GDM1 (cell line): ENCODE measurements at regions not wholly inside any gene's neighbourhood (a gene's known extent, or its start where the extent isn't known, plus 50 kb on each side); places are given as distances from the start of the nearest gene placed in this dataset.
"Not testable (repeated sequence)": the region's sequence is repeated elsewhere in the genome, so short reads cannot be mapped to it uniquely, and the experiment has no call there.

ENCODE experiments used
- DNase-seq: peaks from one replicate; lab custom pipeline; 2025; lab: John Stamatoyannopoulos, UW

- no peak for DNase-seq
Observed at GRCh38 chr2:144833075-144833637, 313.2 kb upstream of the ZEB2 start.

GRCh38 chr2:144832048-144832447, 312.1 kb upstream of the ZEB2 start:
- DNase-seq, result no peak

- DNase-seq, result no peak
Observed at GRCh38 chr2:144830543-144830942, 310.6 kb upstream of the ZEB2 start.

- no peak for DNase-seq
Observed at GRCh38 chr2:144827404-144827803, 307.5 kb upstream of the ZEB2 start.

- no peak for DNase-seq
Observed at GRCh38 chr2:144826105-144826504, 306.2 kb upstream of the ZEB2 start.

- DNase-seq, result no peak
Observed at GRCh38 chr2:144825331-144826020, 305.6 kb upstream of the ZEB2 start.

GRCh38 chr2:144824306-144825080, 304.6 kb upstream of the ZEB2 start:
- no peak for DNase-seq

GRCh38 chr2:144822966-144823365, 303.0 kb upstream of the ZEB2 start:
- no peak for DNase-seq

GRCh38 chr2:144812288-144812687, 292.4 kb upstream of the ZEB2 start:
- DNase-seq, result no peak

GRCh38 chr2:144801766-144802165, 281.8 kb upstream of the ZEB2 start:
- DNase-seq, result no peak

GRCh38 chr2:144801325-144801724, 281.4 kb upstream of the ZEB2 start:
- DNase-seq, result no peak

GRCh38 chr2:144798989-144799388, 279.1 kb upstream of the ZEB2 start:
- DNase-seq, result no peak

GRCh38 chr2:144798034-144798433, 278.1 kb upstream of the ZEB2 start:
- no peak for DNase-seq

- DNase-seq, result no peak
Observed at GRCh38 chr2:144796936-144797335, 277.0 kb upstream of the ZEB2 start.

GRCh38 chr2:144796164-144796563, 276.2 kb upstream of the ZEB2 start:
- DNase-seq, result no peak

- DNase-seq, result no peak
Observed at GRCh38 chr2:144785253-144785652, 265.3 kb upstream of the ZEB2 start.

- DNase-seq, result no peak
Observed at GRCh38 chr2:144780983-144781382, 261.1 kb upstream of the ZEB2 start.

- no peak for DNase-seq
Observed at GRCh38 chr2:144776766-144777165, 256.8 kb upstream of the ZEB2 start.

GRCh38 chr2:144774809-144775208, 254.9 kb upstream of the ZEB2 start:
- no peak for DNase-seq

- DNase-seq, result no peak
Observed at GRCh38 chr2:144771348-144771747, 251.4 kb upstream of the ZEB2 start.

- no peak for DNase-seq
Observed at GRCh38 chr2:144770616-144771230, 250.8 kb upstream of the ZEB2 start.

- not testable (repeated sequence) for DNase-seq
Observed at GRCh38 chr2:144760939-144761338, 241.0 kb upstream of the ZEB2 start.

GRCh38 chr2:144759746-144760145, 239.8 kb upstream of the ZEB2 start:
- no peak for DNase-seq
